SK-N-SH (cell line): ENCODE measurements at regions not wholly inside any gene's neighbourhood (a gene's known extent, or its start where the extent isn't known, plus 50 kb on each side); places are given as distances from the start of the nearest gene placed in this dataset.

Experiments
- CTCF ChIA-PET: fragments of 300-600, 350-600 bp; formaldehyde crosslinking; extraction: SDS; loops from one replicate; lab custom pipeline; 2021; lab: Yijun Ruan, JAX
- POLR2A ChIA-PET: fragments of 350-600 bp; sonication (Branson Sonifier 250); formaldehyde crosslinking; extraction: SDS; loops from one replicate; lab custom pipeline; 2020; ENCODE audit warnings: antibody characterized with exemption, inconsistent platforms; lab: Yijun Ruan, JAX
- DNase-seq: peaks from one replicate; pipeline ENCODE4 v3.0.0; 2012
- H2AFZ ChIP-seq: fragments of 200-600 bp; sonication (generic); 2 replicates; pipeline ENCODE4 v1.8.1; 2016; ENCODE audit warnings: antibody characterized with exemption, mild to moderate bottlenecking, low read depth
- H3F3A ChIP-seq: fragments of 200-600 bp; sonication (generic); replicated peaks from 2 replicates; pipeline ENCODE3; 2016; ENCODE audit warnings: antibody characterized with exemption, mild to moderate bottlenecking; ENCODE audit not compliant: insufficient read depth
- H3K27ac ChIP-seq, 2 experiments: fragments of 200-500 bp in 1 of 2; fragments of 200-600 bp in 1 of 2; sonication (Bioruptor generic) in 1 of 2; sonication (generic), shearing (Covaris generic) in 1 of 2; 2 replicates each; pipeline versions ENCODE4 v1.5.1 to v1.6.1; 2014 to 2016; ENCODE audit warnings: low read depth in 2 of 2, inconsistent platforms in 1 of 2, low read length in 1 of 2, mild to moderate bottlenecking in 1 of 2, mixed read lengths in 1 of 2
- H3K27me3 ChIP-seq: fragments of 200-600 bp; sonication (generic), shearing (Covaris generic); 2 replicates; pipeline ENCODE4 v1.6.1; 2016; ENCODE audit warnings: mixed run types; ENCODE audit not compliant: insufficient read depth
- H3K36me3 ChIP-seq, 2 experiments: fragments of 200-500 bp in 1 of 2; fragments of 200-600 bp in 1 of 2; sonication (Bioruptor generic) in 1 of 2; sonication (generic) in 1 of 2; replicated peaks in 1 of 2; 2 replicates each; pipeline versions ENCODE3 to v1.5.1; 2014 to 2016; ENCODE audit warnings: low read length in 1 of 2, mild to moderate bottlenecking in 1 of 2; ENCODE audit not compliant: insufficient read depth in 2 of 2, control insufficient read depth in 1 of 2
- H3K4me1 ChIP-seq, 2 experiments: fragments of 200-500 bp in 1 of 2; fragments of 200-600 bp in 1 of 2; sonication (Bioruptor generic) in 1 of 2; sonication (generic), shearing (Covaris generic) in 1 of 2; 2 replicates each; pipeline versions ENCODE4 v1.5.1 to v1.6.1; 2014 to 2016; ENCODE audit warnings: low read depth in 1 of 2, low read length in 1 of 2, mixed run types in 1 of 2; ENCODE audit not compliant: insufficient read depth in 2 of 2, control insufficient read depth in 1 of 2
- H3K4me2 ChIP-seq: fragments of 200-600 bp; sonication (generic), shearing (Covaris generic); 2 replicates; pipeline ENCODE4 v1.6.1; 2017; ENCODE audit warnings: mixed run types
- H3K4me3 ChIP-seq, 2 experiments: fragments of 200-500 bp in 1 of 2; fragments of 200-600 bp in 1 of 2; sonication (Bioruptor generic) in 1 of 2; sonication (generic), shearing (Covaris generic) in 1 of 2; 2 replicates each; pipeline versions ENCODE4 v1.5.1 to v1.8.1; 2014 to 2016; ENCODE audit warnings: low read depth in 2 of 2, inconsistent platforms in 1 of 2, low read length in 1 of 2, mild to moderate bottlenecking in 1 of 2, mixed read lengths in 1 of 2, moderate library complexity in 1 of 2
- H3K79me2 ChIP-seq: fragments of 200-600 bp; sonication (generic); 2 replicates; pipeline ENCODE4 v1.8.1; 2017; ENCODE audit warnings: mild to moderate bottlenecking; ENCODE audit not compliant: insufficient read depth
- H3K9ac ChIP-seq: fragments of 200-600 bp; sonication (generic); 2 replicates; pipeline ENCODE4 v1.6.1; 2017; ENCODE audit warnings: mixed run types
- H3K9me2 ChIP-seq: fragments of 200-600 bp; sonication (generic); 2 replicates; pipeline ENCODE4 v1.6.1; 2017; ENCODE audit warnings: mixed run types
- H3K9me3 ChIP-seq: fragments of 200-600 bp; sonication (generic); 2 replicates; pipeline ENCODE4 v1.6.1; 2017; ENCODE audit warnings: mixed run types, mild to moderate bottlenecking, moderate library complexity
- H4K20me1 ChIP-seq: fragments of 200-600 bp; sonication (generic); 2 replicates; pipeline ENCODE4 v1.6.1; 2017; ENCODE audit warnings: mild to moderate bottlenecking, mixed run types; ENCODE audit not compliant: insufficient read depth
- CTCF ChIP-seq: fragments of 200-600 bp; sonication (generic); IDR thresholded peaks from 2 replicates; pipeline ENCODE4 v1.6.1; 2017; ENCODE audit warnings: antibody characterized with exemption, mild to moderate bottlenecking, moderate library complexity
- ELF1 ChIP-seq: IDR thresholded peaks from 2 replicates; pipeline ENCODE4 v1.4.0; 2012
- EP300 ChIP-seq, 2 experiments: IDR thresholded peaks; 2 replicates each; pipeline versions ENCODE4 v1.4.0 to v1.6.1; 2012; ENCODE audit warnings: borderline replicate concordance in 1 of 2, low read depth in 1 of 2, low read length in 1 of 2
- FOXM1 ChIP-seq: IDR thresholded peaks from 2 replicates; pipeline ENCODE4 v1.4.0; 2012; ENCODE audit warnings: low read depth, mild to moderate bottlenecking
- GABPA ChIP-seq: IDR thresholded peaks from 2 replicates; pipeline ENCODE4 v1.4.0; 2012; ENCODE audit warnings: low read depth, mild to moderate bottlenecking
- GATA2 ChIP-seq: sonication (generic); formaldehyde crosslinking; IDR thresholded peaks from 2 replicates; pipeline ENCODE4 v1.5.0; 2020; ENCODE audit warnings: mild to moderate bottlenecking, missing genetic modification reagents
- IRF3 ChIP-seq: fragments of 150-350 bp; IDR thresholded peaks from 2 replicates; pipeline ENCODE4 v1.6.1; 2016; ENCODE audit warnings: mild to moderate bottlenecking, low read depth, low read length
- JUND ChIP-seq: IDR thresholded peaks from 2 replicates; pipeline ENCODE4 v1.4.0; 2012
- MAX ChIP-seq: IDR thresholded peaks from 2 replicates; pipeline ENCODE4 v1.4.0; 2012; ENCODE audit warnings: low read depth
- RAD21 ChIP-seq: IDR thresholded peaks from 2 replicates; pipeline ENCODE4 v1.6.1; 2012; ENCODE audit warnings: mild to moderate bottlenecking, low read length
- RCOR1 ChIP-seq: fragments of 150-350 bp; IDR thresholded peaks from 2 replicates; pipeline ENCODE4 v1.6.1; 2017; ENCODE audit warnings: antibody characterized with exemption, low read length
- RFX5 ChIP-seq: IDR thresholded peaks from 2 replicates; pipeline ENCODE4 v1.6.1; 2012; ENCODE audit warnings: mild to moderate bottlenecking, improper control_type of control experiment, low read length
- RXRA ChIP-seq: IDR thresholded peaks from 2 replicates; pipeline ENCODE4 v1.4.0; 2012; ENCODE audit warnings: low read depth, mild to moderate bottlenecking, borderline replicate concordance
- SIN3A ChIP-seq: IDR thresholded peaks from 2 replicates; pipeline ENCODE4 v1.6.1; 2012; ENCODE audit warnings: low read depth, mild to moderate bottlenecking, low read length, moderate library complexity, borderline replicate concordance
- SMC3 ChIP-seq: IDR thresholded peaks from 2 replicates; pipeline ENCODE4 v1.6.1; 2012; ENCODE audit warnings: low read depth, low read length, improper control_type of control experiment
- TCF12 ChIP-seq: IDR thresholded peaks from 2 replicates; pipeline ENCODE4 v1.4.0; 2012
- TEAD4 ChIP-seq: IDR thresholded peaks from 2 replicates; pipeline ENCODE4 v1.4.0; 2012; ENCODE audit warnings: mild to moderate bottlenecking, borderline replicate concordance; ENCODE audit not compliant: insufficient read depth
- USF2 ChIP-seq: fragments of 150-350 bp; IDR thresholded peaks from 2 replicates; pipeline ENCODE4 v1.6.1; 2017; ENCODE audit warnings: antibody characterized with exemption, low read length, low read depth, borderline replicate concordance
- YY1 ChIP-seq: IDR thresholded peaks from 2 replicates; pipeline ENCODE4 v1.4.0; 2012; ENCODE audit warnings: low read depth, mild to moderate bottlenecking
- WGBS: methylation state at CpG from one replicate; pipeline ENCODE4 v1.1.6; 2017; ENCODE audit warnings: low lambda C conversion rate; 5-methylcytosine and 5-hydroxymethylcytosine counted together
- TF ChIP-seq, protein P1 (sequence below): IDR thresholded peaks from 2 replicates; pipeline ENCODE4 v1.4.0; 2012; ENCODE audit warnings: low read depth, borderline replicate concordance

GRCh38 chr6:67506352-67506751 lies 1128.7 kb upstream of the ADGRB3 start:
- no peak for DNase-seq
- H2AFZ ChIP-seq = no peak overlapping the region
- no peak overlapping the region for H3K4me3 ChIP-seq
- ChIA-PET CTCF (no interaction called here), POLR2A (no interaction called here)
- no peaks in the 10 kb centered on the region for H3K9me3 ChIP-seq
- H3K4me2 ChIP-seq = no peak overlapping the region
- H3K79me2 ChIP-seq = no peaks in the 10 kb centered on the region
- 23% methylated on average over 2 of the region's 2 CpGs for WGBS
- H3K27ac ChIP-seq = no peak overlapping the region
- no peaks in the 10 kb centered on the region for H3K9me2 ChIP-seq
- H3K9ac ChIP-seq = no peak overlapping the region
- no peaks in the 10 kb centered on the region for H3F3A ChIP-seq
- H3K27me3 ChIP-seq = no peaks in the 10 kb centered on the region
- no peaks in the 10 kb centered on the region for H4K20me1 ChIP-seq
- H3K36me3 ChIP-seq = no peaks in the 10 kb centered on the region
- TF ChIP-seq RAD21 (no peak), USF2 (no peak), GABPA (no peak), SMC3 (no peak), YY1 (no peak), SIN3A (no peak), RXRA (no peak), GATA2 (no peak), TCF12 (no peak), IRF3 (no peak), JUND (no peak), EP300 (IDR thresholded peaks at IDR 0.05; ENCODE audit: borderline replicate concordance in 1 of 2, low read depth in 1 of 2, low read length in 1 of 2) (no peak), TEAD4 (no peak), MAX (no peak), FOXM1 (no peak), RFX5 (no peak), RCOR1 (no peak), CTCF (no peak), ELF1 (no peak)
- TF ChIP-seq, protein P1, sequence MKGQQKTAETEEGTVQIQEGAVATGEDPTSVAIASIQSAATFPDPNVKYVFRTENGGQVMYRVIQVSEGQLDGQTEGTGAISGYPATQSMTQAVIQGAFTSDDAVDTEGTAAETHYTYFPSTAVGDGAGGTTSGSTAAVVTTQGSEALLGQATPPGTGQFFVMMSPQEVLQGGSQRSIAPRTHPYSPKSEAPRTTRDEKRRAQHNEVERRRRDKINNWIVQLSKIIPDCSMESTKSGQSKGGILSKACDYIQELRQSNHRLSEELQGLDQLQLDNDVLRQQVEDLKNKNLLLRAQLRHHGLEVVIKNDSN = no peak
- TF ChIP-seq, all 33 proteins: peak for 0
- no peaks in the 10 kb centered on the region for H3K4me1 ChIP-seq
